H9 (cell line): ENCODE measurements at regions not wholly inside any gene's neighbourhood (a gene's known extent, or its start where the extent isn't known, plus 50 kb on each side); places are given as distances from the start of the nearest gene placed in this dataset.

Experiments used
- DNase-seq: peaks from one replicate; pipeline ENCODE4 v3.0.0-alpha.2; 2017
- H2AFZ ChIP-seq: one replicate; pipeline ENCODE4 v1.6.1; 2013; ENCODE audit warnings: mild to moderate bottlenecking, low read length, control low read depth, moderate library complexity
- H2AK5ac ChIP-seq: 2 replicates; pipeline ENCODE4 v1.6.1; 2013; ENCODE audit warnings: low read length, control low read depth, mixed read lengths; ENCODE audit not compliant: insufficient read length
- H2BK120ac ChIP-seq: one replicate; pipeline ENCODE4 v1.6.1; 2013; ENCODE audit warnings: low read depth, mild to moderate bottlenecking, low read length, control low read depth, inconsistent platforms; ENCODE audit not compliant: poor library complexity, severe bottlenecking
- H2BK12ac ChIP-seq: 2 replicates; pipeline ENCODE4 v1.6.1; 2013; ENCODE audit warnings: low read length, control low read depth, mixed read lengths, low read depth; ENCODE audit not compliant: insufficient read length
- H2BK15ac ChIP-seq: 2 replicates; pipeline ENCODE4 v1.6.1; 2013; ENCODE audit warnings: low read depth, low read length, control low read depth
- H2BK20ac ChIP-seq: one replicate; pipeline ENCODE4 v1.6.1; 2013; ENCODE audit warnings: low read depth, mild to moderate bottlenecking, low read length, control low read depth, inconsistent platforms; ENCODE audit not compliant: poor library complexity, severe bottlenecking
- H2BK5ac ChIP-seq: 2 replicates; pipeline ENCODE4 v1.6.1; 2013; ENCODE audit warnings: low read length, control low read depth, mixed read lengths; ENCODE audit not compliant: insufficient read length
- H3K14ac ChIP-seq: 2 replicates; pipeline ENCODE4 v1.6.1; 2013; ENCODE audit warnings: low read length, control low read depth; ENCODE audit not compliant: insufficient read depth
- H3K18ac ChIP-seq: 2 replicates; pipeline ENCODE4 v1.6.1; 2013; ENCODE audit warnings: low read depth, mild to moderate bottlenecking, mixed read lengths, low read length, control low read depth; ENCODE audit not compliant: insufficient read length
- H3K23ac ChIP-seq: 2 replicates; pipeline ENCODE4 v1.6.1; 2013; ENCODE audit warnings: low read length, control low read depth, mixed read lengths, low read depth; ENCODE audit not compliant: insufficient read length
- H3K23me2 ChIP-seq: 2 replicates; pipeline ENCODE4 v1.6.1; 2013; ENCODE audit warnings: low read depth, mild to moderate bottlenecking, mixed read lengths, low read length, control low read depth; ENCODE audit not compliant: insufficient read length, poor library complexity, severe bottlenecking
- H3K27ac ChIP-seq: 2 replicates; pipeline ENCODE4 v1.5.1; 2013; ENCODE audit warnings: low read length, control low read depth, mixed read lengths, low read depth; ENCODE audit not compliant: insufficient read length
- H3K27me3 ChIP-seq: 2 replicates; pipeline ENCODE4 v1.6.1; 2013; ENCODE audit warnings: low read length, control low read depth, inconsistent platforms; ENCODE audit not compliant: insufficient read depth
- H3K4ac ChIP-seq: 2 replicates; pipeline ENCODE4 v1.6.1; 2013; ENCODE audit warnings: low read depth, mild to moderate bottlenecking, control low read depth, inconsistent platforms, low read length, moderate library complexity
- H3K4me1 ChIP-seq: 2 replicates; pipeline ENCODE4 v1.6.1; 2013; ENCODE audit warnings: low read length, control low read depth, inconsistent platforms; ENCODE audit not compliant: insufficient read depth
- H3K4me2 ChIP-seq: 2 replicates; pipeline ENCODE4 v1.6.1; 2013; ENCODE audit warnings: low read length, control low read depth, mixed read lengths; ENCODE audit not compliant: insufficient read length, insufficient read depth
- H3K56ac ChIP-seq: 2 replicates; pipeline ENCODE4 v1.6.1; 2013; ENCODE audit warnings: low read depth, mild to moderate bottlenecking, mixed read lengths, low read length, control low read depth; ENCODE audit not compliant: insufficient read length
- H3K79me1 ChIP-seq: 2 replicates; pipeline ENCODE4 v1.6.1; 2013; ENCODE audit warnings: low read depth, mild to moderate bottlenecking, moderate library complexity, low read length, control low read depth, inconsistent platforms; ENCODE audit not compliant: insufficient read depth, poor library complexity, severe bottlenecking
- H3K79me2 ChIP-seq: 2 replicates; pipeline ENCODE4 v1.6.1; 2013; ENCODE audit warnings: low read length, control low read depth, inconsistent platforms; ENCODE audit not compliant: insufficient read depth
- H3K9ac ChIP-seq: 2 replicates; pipeline ENCODE4 v1.6.1; 2013; ENCODE audit warnings: low read length, control low read depth, mixed read lengths; ENCODE audit not compliant: insufficient read length; ENCODE audit errors: extremely low read depth
- H3K9me3 ChIP-seq: one replicate; pipeline ENCODE4 v1.6.1; 2013; ENCODE audit warnings: low read depth, low read length, inconsistent platforms; ENCODE audit not compliant: control insufficient read depth
- H3T11ph ChIP-seq: one replicate; pipeline ENCODE4 v1.6.1; 2013; ENCODE audit warnings: mild to moderate bottlenecking, low read length, control low read depth, inconsistent platforms
- H4K20me1 ChIP-seq: one replicate; pipeline ENCODE4 v1.6.1; 2013; ENCODE audit not compliant: control insufficient read depth, insufficient read length, insufficient read depth
- H4K5ac ChIP-seq: 2 replicates; pipeline ENCODE4 v1.6.1; 2013; ENCODE audit warnings: low read depth, mild to moderate bottlenecking, mixed read lengths, low read length, control low read depth; ENCODE audit not compliant: insufficient read length
- H4K8ac ChIP-seq: replicated peaks from 2 replicates; pipeline ENCODE4 v1.6.1; 2013; ENCODE audit warnings: low read length, control low read depth, mixed read lengths, low read depth; ENCODE audit not compliant: insufficient read length
- H4K91ac ChIP-seq: 2 replicates; pipeline ENCODE4 v1.6.1; 2013; ENCODE audit warnings: low read depth, mild to moderate bottlenecking, moderate library complexity, mixed read lengths, low read length, control low read depth; ENCODE audit not compliant: insufficient read length
- H3K27ac Mint-ChIP-seq, 3 experiments: 2 replicates in 2 of 3; 3 replicates in 1 of 3; pipeline ENCODE4 v1.8.0; 2020 to 2021; ENCODE audit warnings: mixed read lengths in 3 of 3, mild to moderate bottlenecking in 1 of 3, moderate library complexity in 1 of 3
- H3K27me3 Mint-ChIP-seq: 2 replicates; pipeline ENCODE4 v1.8.0; 2021; ENCODE audit warnings: low read depth, mild to moderate bottlenecking, moderate library complexity, mixed read lengths
- H3K36me3 Mint-ChIP-seq, 3 experiments: 2 replicates in 2 of 3; 3 replicates in 1 of 3; pipeline ENCODE4 v1.8.0; 2020 to 2021; ENCODE audit warnings: low read depth in 3 of 3, mixed read lengths in 3 of 3; ENCODE audit not compliant: insufficient read depth in 1 of 3
- H3K4me1 Mint-ChIP-seq, 2 experiments: 2 replicates each; pipeline ENCODE4 v1.8.0; 2020; ENCODE audit warnings: mixed read lengths in 2 of 2
- H3K4me3 Mint-ChIP-seq, 2 experiments: 2 replicates in 1 of 2; 3 replicates in 1 of 2; pipeline ENCODE4 v1.8.0; 2020 to 2021; ENCODE audit warnings: mild to moderate bottlenecking in 2 of 2, mixed read lengths in 2 of 2, moderate library complexity in 1 of 2
- H3K9me3 Mint-ChIP-seq, 2 experiments: 2 replicates in 1 of 2; 3 replicates in 1 of 2; pipeline ENCODE4 v1.8.0; 2020; ENCODE audit warnings: mild to moderate bottlenecking in 2 of 2, mixed read lengths in 2 of 2, moderate library complexity in 1 of 2
- CTCF ChIP-seq: fragments of 200-600 bp; sonication (generic); conservative IDR thresholded peaks from 3 replicates; pipeline ENCODE4 v1.8.0; 2021; ENCODE audit warnings: antibody characterized with exemption, mild to moderate bottlenecking
- WGBS: extraction: QIAGEN DNeasy Blood & Tissue Kit; methylation state at CpG from one replicate; pipeline ENCODE4 v1.1.7; 2013; ENCODE audit warnings: missing lambda C conversion rate, low lambda C conversion rate, mixed read lengths; ENCODE audit not compliant: insufficient read length; ENCODE audit errors: extremely low coverage; 5-methylcytosine and 5-hydroxymethylcytosine counted together

DNA sequence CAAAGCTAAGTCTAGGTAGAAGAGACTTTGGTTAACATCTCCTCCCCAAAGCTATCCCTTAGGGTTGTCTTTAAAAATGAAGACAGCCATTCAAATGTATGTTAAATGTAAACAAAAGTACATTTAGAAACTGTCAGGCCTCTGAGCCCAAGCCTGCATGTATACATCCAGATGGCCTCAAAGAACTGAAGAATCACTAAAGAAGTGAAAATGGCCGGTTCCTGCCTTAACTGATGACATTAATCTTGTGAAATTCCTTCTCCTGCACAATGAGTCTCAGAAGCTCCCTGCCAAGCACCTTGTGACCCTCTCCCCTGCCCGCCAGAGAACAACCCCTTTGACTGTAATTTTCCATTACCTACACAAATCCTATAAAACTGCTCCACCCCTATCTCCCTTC lies 377.9 kb downstream of the FAM133A start:
- no peak overlapping the region for H4K91ac ChIP-seq
- no peak overlapping the region for H4K8ac ChIP-seq
- no peaks in the 10 kb centered on the region for H3K9me3 ChIP-seq
- no peak overlapping the region for H2BK120ac ChIP-seq
- no peak overlapping the region for H2AFZ ChIP-seq
- no peak overlapping the region for H2AK5ac ChIP-seq
- peaks cover 3 to 22% (median 8%) of the 10 kb centered on the region in 3 experiments; a peak in 6 of 7 replicates for H3K36me3 Mint-ChIP-seq
- no peak overlapping the region for H4K5ac ChIP-seq
- no peaks in the 10 kb centered on the region for H3K27me3 Mint-ChIP-seq
- peaks cover 5% of the 10 kb centered on the region; the same call in 1 of the 2 replicates for H3K4me1 ChIP-seq
- no peaks in the 10 kb centered on the region for H3K79me1 ChIP-seq
- no peaks in the 10 kb centered on the region for H3K23me2 ChIP-seq
- peak overlapping the region in 1 of 2 experiments; percentile 63; a peak in 3 of 5 replicates for H3K4me3 Mint-ChIP-seq
- H3K4me1 Mint-ChIP-seq = peaks cover 42% of the 10 kb centered on the region in 2 experiments
- DNase-seq = peak; percentile 85
- peaks cover 0 to 2% of the 10 kb centered on the region in 2 experiments; a peak in 3 of 5 replicates for H3K9me3 Mint-ChIP-seq
- no peak overlapping the region for H2BK5ac ChIP-seq
- H3K79me2 ChIP-seq = no peaks in the 10 kb centered on the region
- no peak overlapping the region for H3K23ac ChIP-seq
- no peaks in the 10 kb centered on the region for H3K27me3 ChIP-seq
- H3K27ac Mint-ChIP-seq = peak overlapping the region; percentile 94 to 98 (median 97)
- no peak overlapping the region for H3K4me2 ChIP-seq
- H3K9ac ChIP-seq = no peak overlapping the region
- H2BK20ac ChIP-seq = no peak overlapping the region
- H3K4ac ChIP-seq = no peak overlapping the region
- no CpG with 5 or more reads among the region's 2 CpGs for WGBS
- TF ChIP-seq CTCF = no peak
- no peak overlapping the region for H3K18ac ChIP-seq
- no peak overlapping the region for H3T11ph ChIP-seq
- H3K14ac ChIP-seq = no peak overlapping the region
- no peak overlapping the region for H2BK15ac ChIP-seq
- H3K27ac ChIP-seq = peak overlapping the region; percentile 88
- H3K56ac ChIP-seq = no peak overlapping the region
- no peak overlapping the region for H2BK12ac ChIP-seq
- no peaks in the 10 kb centered on the region for H4K20me1 ChIP-seq
